Fibroblast of lung (primary cell): ENCODE measurements at regions not wholly inside any gene's neighbourhood (a gene's known extent, or its start where the extent isn't known, plus 50 kb on each side); places are given as distances from the start of the nearest gene placed in this dataset.
A peak's percentile ranks its signal among the peaks of the same experiment; 100 is the strongest.

Source experiments
- DNase-seq, 2 donors: peaks; one replicate each; pipeline versions ENCODE4 v3.0.0 to v3.0.0-alpha.2; 2010; ENCODE audit warnings: low read depth in 2 of 2
- H2AFZ ChIP-seq: 2 replicates; pipeline ENCODE4 v1.5.1; 2012; ENCODE audit warnings: low read length, control low read depth, inconsistent platforms
- H3K27ac ChIP-seq: 2 replicates; pipeline ENCODE4 v1.5.1; 2011; ENCODE audit warnings: low read length, control low read depth; ENCODE audit not compliant: insufficient read depth
- H3K27me3 ChIP-seq: 2 replicates; pipeline ENCODE4 v1.5.1; 2011; ENCODE audit warnings: mild to moderate bottlenecking, low read length; ENCODE audit not compliant: control insufficient read depth, insufficient read depth
- H3K36me3 ChIP-seq: 2 replicates; pipeline ENCODE4 v1.5.1; 2011; ENCODE audit warnings: low read length; ENCODE audit not compliant: control insufficient read depth, insufficient read depth
- H3K4me1 ChIP-seq: 2 replicates; pipeline ENCODE4 v1.5.1; 2011; ENCODE audit warnings: low read length; ENCODE audit not compliant: control insufficient read depth, insufficient read depth; ENCODE audit errors: extremely low read depth
- H3K4me2 ChIP-seq: 2 replicates; pipeline ENCODE4 v1.5.1; 2011; ENCODE audit warnings: low read length, control low read depth; ENCODE audit not compliant: insufficient read depth; ENCODE audit errors: extremely low read depth
- H3K4me3 ChIP-seq, 4 experiments: fragments of 200-600 bp in 1 of 4; sonication (generic) in 1 of 4; replicated peaks in 1 of 4; 2 replicates each; pipeline ENCODE4 v1.5.1; 2011 to 2016; ENCODE audit warnings: low read length in 4 of 4, low read depth in 3 of 4, mild to moderate bottlenecking in 3 of 4, control low read depth in 2 of 4, inconsistent platforms in 1 of 4, mixed read lengths in 1 of 4; ENCODE audit not compliant: insufficient read depth in 1 of 4; ENCODE audit errors: control extremely low read depth in 1 of 4
- H3K79me2 ChIP-seq: 2 replicates; pipeline ENCODE4 v1.5.1; 2012; ENCODE audit warnings: mild to moderate bottlenecking, low read length, inconsistent platforms; ENCODE audit not compliant: control insufficient read depth, insufficient read depth
- H3K9ac ChIP-seq: 2 replicates; pipeline ENCODE4 v1.5.1; 2011; ENCODE audit warnings: mild to moderate bottlenecking, low read length, control low read depth; ENCODE audit not compliant: insufficient read depth
- H3K9me3 ChIP-seq: 2 replicates; pipeline ENCODE4 v1.5.1; 2012; ENCODE audit warnings: low read depth, low read length; ENCODE audit not compliant: control insufficient read depth, insufficient read depth
- H4K20me1 ChIP-seq: 2 replicates; pipeline ENCODE4 v1.5.1; 2011; ENCODE audit warnings: low read length; ENCODE audit not compliant: control insufficient read depth, insufficient read depth; ENCODE audit errors: extremely low read depth
- CTCF ChIP-seq, 2 donors: IDR thresholded peaks in 1 of 2; conservative IDR thresholded peaks in 1 of 2; 1 replicate in 1 of 2; 2 replicates in 1 of 2; pipeline ENCODE4 v1.5.1; 2011 to 2012; ENCODE audit warnings: low read length in 2 of 2, control low read depth in 1 of 2, inconsistent platforms in 1 of 2, low read depth in 1 of 2, mild to moderate bottlenecking in 1 of 2
- EZH2 ChIP-seq: IDR thresholded peaks from 2 replicates; pipeline ENCODE4 v1.5.1; 2012; ENCODE audit warnings: low read length, control low read depth, mild to moderate bottlenecking; ENCODE audit errors: missing control alignments

GRCh38 chr10:2214805-2215204 is 477.5 kb upstream of the ADARB2 start:
- DNase-seq = peak in 1 of 2 donors; percentile 33
- Histone ChIP-seq H3K4me3 (no peak overlapping the region), H3K4me1 (no peaks in the 10 kb centered on the region), H2AFZ (no peak overlapping the region), H4K20me1 (no peaks in the 10 kb centered on the region), H3K36me3 (no peaks in the 10 kb centered on the region), H3K79me2 (no peaks in the 10 kb centered on the region), H3K9ac (no peak overlapping the region), H3K4me2 (no peak overlapping the region), H3K27me3 (no peaks in the 10 kb centered on the region), H3K9me3 (no peaks in the 10 kb centered on the region), H3K27ac (no peak overlapping the region)
- TF ChIP-seq CTCF (conservative IDR thresholded peaks at IDR 0.05 in 1 of 2, IDR thresholded peaks at IDR 0.05 in 1 of 2; ENCODE audit: low read depth in 1 of 2, low read length in 2 of 2) = no peak
- no peak for TF ChIP-seq EZH2

- Histone ChIP-seq H3K9me3 (no peaks in the 10 kb centered on the region), H3K36me3 (no peaks in the 10 kb centered on the region), H3K9ac (no peak overlapping the region), H3K4me2 (no peak overlapping the region), H3K4me3 (no peak overlapping the region), H3K27ac (no peak overlapping the region), H3K4me1 (no peaks in the 10 kb centered on the region), H3K79me2 (no peaks in the 10 kb centered on the region), H3K27me3 (no peaks in the 10 kb centered on the region), H2AFZ (no peak overlapping the region), H4K20me1 (no peaks in the 10 kb centered on the region)
- TF ChIP-seq CTCF (conservative IDR thresholded peaks at IDR 0.05 in 1 of 2, IDR thresholded peaks at IDR 0.05 in 1 of 2; ENCODE audit: low read depth in 1 of 2, low read length in 2 of 2) (no peak), EZH2 (no peak)
- peak in 1 of 2 donors; percentile 94 for DNase-seq
Measured at GRCh38 chr10:2214092-2214491, 476.8 kb upstream of the ADARB2 start.

GRCh38 chr10:2212244-2212834 is 475.0 kb upstream of the ADARB2 start:
- Histone ChIP-seq H3K27ac (no peak overlapping the region), H3K9me3 (no peaks in the 10 kb centered on the region), H3K36me3 (no peaks in the 10 kb centered on the region), H3K9ac (no peak overlapping the region), H4K20me1 (no peaks in the 10 kb centered on the region), H3K79me2 (no peaks in the 10 kb centered on the region), H3K27me3 (no peaks in the 10 kb centered on the region), H3K4me3 (no peak overlapping the region), H3K4me2 (no peak overlapping the region), H3K4me1 (no peaks in the 10 kb centered on the region), H2AFZ (no peak overlapping the region)
- no peak for DNase-seq
- TF ChIP-seq CTCF (conservative IDR thresholded peaks at IDR 0.05 in 1 of 2, IDR thresholded peaks at IDR 0.05 in 1 of 2; ENCODE audit: low read depth in 1 of 2, low read length in 2 of 2) (no peak), EZH2 (no peak)
